Cerebellar nuclear complex (tissue), 1 donor: ENCODE measurements at regions not wholly inside any gene's neighbourhood (a gene's known extent, or its start where the extent isn't known, plus 50 kb on each side); places are given as distances from the start of the nearest gene placed in this dataset.
"Not testable (repeated sequence)": the region's sequence is repeated elsewhere in the genome, so short reads cannot be mapped to it uniquely, and the experiment has no call there.

Experiments
- DNase-seq, 2 experiments: peaks; one replicate each; lab custom pipeline; 2025; lab: John Stamatoyannopoulos, UW

DNA sequence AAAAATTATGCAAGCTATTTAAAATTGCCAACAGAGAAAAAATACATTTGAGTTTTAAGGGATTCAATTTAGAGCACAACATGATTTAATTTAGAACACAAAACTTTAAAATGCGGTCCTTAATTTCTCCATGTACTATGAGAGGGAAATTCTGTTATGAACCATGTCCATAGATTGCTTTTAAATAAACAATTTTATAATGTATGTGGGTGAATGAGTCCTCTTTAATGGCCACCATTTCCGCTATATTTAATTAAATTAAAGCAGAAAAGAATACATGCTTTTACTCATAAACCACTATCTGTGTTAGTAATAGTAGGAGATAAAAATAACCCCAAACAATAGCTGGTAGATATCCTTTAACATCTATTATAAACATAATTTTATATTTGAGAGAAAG lies 914.6 kb downstream of the LTN1 start:
- no peak for DNase-seq

DNA sequence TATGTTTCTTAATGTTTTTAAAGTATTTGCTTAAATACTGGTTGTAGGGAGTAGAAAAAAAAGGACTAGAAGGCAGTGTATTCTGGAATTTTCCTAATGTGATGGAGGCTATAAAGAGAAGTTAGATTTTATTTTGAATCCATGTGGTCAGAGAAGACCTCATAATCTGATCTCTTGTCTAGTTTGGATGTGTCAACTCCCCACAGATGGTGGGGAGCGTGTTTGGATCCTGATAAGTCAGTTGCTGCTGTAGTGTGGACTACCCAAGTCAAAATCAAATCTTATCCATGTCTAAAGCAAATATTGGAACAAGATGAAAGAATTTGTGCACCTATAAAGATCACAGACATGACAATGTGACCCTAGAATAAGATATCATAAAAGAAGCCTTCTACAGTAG lies 918.0 kb downstream of the LTN1 start:
- no peak for DNase-seq

DNA sequence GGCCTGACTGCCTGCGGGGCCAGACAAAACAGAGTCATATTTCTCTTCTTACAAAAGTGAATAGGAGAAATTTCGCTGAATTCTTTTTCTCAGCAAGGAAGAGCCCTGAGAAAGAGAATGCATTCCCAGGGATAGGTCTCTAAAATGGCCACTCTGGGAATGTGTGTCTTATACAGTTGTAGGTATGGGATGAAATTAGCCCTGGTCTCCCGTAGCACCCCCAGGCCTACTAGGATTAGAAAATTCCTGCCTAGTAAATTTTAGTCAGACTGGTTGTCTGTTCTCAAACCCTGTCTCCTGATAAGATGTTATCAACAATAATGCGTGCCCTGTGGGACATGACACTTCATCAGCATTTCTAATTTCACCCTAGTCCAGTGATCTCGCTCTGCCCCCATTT lies 920.1 kb downstream of the LTN1 start:
- no peak for DNase-seq

DNA sequence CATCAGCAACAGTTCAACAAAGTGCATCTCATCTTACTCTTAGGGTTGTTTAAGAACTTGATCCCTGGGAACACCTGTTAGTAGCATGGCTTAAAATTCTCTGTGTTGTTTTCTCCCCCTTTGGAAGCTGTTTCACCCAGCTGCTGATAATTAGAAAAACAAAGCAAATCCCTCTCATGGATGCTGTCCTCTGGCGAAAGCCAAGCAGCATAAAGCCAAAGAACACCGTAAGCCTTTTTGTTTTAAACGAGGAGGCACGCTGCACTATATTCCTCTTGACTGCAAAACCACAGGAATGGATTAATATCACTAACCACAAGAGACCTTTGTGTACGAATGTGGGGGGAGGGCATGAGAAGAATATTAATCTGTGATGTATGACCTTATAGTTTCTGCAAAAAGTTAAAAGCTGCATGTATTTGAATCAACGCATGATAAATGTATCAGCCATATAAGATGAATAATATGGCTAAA lies 923.2 kb downstream of the LTN1 start:
- DNase-seq = no peak

DNA sequence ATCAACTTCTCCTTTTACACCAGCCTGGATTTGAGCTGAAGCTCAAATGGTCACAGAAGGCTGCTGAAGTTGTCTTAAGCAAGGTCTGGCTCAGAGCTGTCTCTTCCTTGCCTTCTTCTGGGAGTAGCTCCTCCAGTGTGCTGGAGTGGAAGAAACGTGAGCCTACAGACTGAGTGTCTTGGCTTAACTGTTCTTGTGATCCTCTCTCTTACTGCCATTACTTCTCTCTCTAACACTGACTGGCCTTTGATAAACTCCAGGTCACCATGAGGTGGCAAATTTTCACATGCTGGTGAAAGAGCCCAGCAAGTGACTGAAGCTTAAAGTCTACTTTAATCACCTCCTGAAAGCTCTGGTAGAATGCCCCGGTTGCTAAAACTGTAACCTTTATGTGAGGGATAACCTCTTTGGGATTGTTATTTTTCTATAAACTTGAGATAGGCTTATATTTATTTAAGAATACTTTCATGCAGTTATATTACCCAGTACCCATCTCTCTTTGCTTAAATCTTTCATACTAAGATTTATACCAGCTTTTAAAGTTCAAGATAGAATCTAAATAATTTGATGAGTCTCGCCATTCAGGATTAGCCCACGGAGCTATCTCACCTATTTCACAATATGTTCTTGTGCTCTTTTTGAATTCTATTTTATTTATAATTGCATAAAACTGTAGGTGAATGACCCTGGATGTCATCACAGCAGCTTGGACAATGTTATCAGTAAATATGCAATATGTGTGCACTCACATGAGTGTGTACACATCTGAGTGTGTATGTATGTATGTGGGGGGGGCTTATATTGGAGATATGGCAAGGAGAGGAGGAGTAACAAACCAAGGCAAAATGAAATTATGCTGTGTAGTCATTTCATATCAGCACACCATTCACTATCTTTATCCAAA lies 924.0 kb downstream of the LTN1 start:
- no peak for DNase-seq

DNA sequence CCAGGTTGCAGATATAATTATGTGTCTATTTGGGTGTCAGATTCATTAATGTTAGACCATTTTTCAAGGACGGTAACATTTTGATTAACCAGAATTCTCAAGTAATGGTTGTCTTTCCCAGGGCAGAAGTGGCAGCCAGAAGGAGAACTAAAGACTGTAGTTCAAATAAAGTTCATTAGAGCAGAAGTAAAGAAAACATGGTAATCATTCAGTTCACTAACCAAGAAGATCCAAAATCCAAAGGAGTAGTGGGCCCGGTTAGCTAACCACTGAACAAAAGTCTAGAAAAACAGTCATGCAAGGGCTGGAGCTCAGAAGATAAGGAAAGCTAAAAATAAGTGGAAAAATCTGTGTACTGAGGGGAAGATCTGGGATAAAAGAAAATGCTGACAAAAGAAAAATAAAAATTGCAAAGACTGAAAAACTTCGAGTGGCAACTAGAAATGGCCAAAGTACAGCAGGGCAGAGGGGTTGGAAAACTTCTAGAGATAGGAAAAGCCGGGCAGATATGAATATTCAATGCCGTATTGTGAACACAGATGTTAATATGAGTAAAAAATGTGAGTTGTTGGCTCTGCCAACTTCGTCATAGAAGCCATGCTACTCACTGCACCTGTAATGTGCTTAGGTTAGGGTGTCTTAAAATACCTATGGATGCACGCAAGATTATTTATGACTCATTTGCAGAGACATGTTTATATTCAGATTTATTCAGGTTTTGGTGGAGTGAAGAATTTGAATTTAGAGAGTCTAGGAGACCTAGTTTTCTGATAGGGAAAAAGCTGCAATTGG lies 925.9 kb downstream of the LTN1 start:
- DNase-seq = no peak

DNA sequence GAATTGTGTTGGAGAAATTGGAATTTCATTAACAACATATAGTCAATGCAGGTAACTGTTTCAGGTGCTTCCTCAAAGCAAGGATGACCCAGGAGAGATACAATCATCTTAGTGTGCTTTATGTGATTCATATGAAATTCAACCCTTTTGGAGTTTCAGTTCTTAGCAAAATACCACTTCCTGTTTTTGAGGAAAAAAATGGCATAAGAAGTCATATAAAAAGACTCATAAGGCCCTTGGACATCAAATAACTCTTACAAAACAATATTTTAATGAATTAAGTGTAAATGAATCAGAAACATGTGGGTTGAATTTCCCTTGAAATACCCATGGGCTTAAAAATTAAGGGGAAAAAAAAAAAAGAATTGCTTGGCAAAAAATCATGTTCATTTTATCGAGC lies 926.6 kb downstream of the LTN1 start:
- DNase-seq = no peak

DNA sequence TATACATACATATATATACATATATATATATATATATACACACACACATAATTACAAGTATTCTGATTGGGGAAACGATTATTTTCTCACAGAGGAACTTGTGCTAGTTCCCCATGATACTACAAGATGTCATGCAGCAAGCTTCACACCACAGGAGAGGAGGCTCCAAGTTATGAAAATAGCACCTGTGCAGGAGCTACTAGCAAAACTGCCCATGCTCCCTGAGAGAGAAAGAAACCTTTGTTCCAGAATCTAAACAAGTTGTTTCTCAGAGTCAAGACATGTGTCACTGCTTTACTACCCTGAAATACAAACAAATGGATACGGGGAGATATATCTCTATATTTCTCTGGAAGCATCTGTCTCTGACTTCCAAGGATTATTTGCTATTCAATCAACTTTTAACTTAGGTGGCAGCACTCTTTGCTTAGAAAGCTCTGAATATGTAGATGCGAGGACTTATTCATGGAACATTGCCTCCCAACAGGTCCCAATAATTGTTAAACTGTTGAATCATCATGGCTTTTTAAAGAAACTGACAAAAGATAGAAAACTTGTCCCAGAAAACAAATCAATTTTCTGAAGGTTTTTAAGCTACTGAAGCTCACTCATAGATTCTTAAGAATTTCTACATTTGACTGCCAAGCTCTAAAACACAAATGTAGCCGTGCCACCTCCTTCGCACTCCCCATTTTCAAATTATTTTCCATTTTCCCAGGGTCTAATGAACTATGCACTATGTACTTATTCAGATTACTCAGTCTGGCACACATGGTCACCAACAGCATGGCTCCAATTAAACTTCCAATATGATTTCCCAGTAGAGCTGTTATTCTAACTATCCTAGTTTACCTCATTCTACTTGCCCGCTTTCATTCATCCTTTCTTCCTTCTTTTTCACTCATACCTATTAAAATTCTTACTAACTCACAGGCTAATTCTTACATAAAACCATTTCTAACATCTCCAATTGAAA lies 929.1 kb downstream of the LTN1 start:
- no peak for DNase-seq

DNA sequence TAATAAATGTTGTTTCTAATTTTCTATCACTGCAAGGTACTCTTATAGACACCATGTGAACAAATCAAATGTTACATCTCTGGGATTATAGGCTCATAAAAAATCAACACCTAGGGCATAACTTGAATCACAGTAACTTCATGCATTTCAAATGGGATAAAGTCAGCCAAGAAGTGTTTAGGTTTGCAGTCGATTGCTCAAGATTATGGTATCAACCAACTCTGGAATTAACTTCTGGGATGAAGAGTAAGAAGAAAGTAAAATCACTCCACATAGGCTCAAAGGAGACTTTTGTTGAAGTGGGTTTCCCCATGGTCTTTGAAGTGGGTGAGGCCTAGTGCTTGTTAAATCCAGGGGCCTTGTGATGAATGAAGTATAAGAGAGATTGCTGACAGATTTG lies 939.7 kb downstream of the LTN1 start:
- not testable (repeated sequence) for DNase-seq

DNA sequence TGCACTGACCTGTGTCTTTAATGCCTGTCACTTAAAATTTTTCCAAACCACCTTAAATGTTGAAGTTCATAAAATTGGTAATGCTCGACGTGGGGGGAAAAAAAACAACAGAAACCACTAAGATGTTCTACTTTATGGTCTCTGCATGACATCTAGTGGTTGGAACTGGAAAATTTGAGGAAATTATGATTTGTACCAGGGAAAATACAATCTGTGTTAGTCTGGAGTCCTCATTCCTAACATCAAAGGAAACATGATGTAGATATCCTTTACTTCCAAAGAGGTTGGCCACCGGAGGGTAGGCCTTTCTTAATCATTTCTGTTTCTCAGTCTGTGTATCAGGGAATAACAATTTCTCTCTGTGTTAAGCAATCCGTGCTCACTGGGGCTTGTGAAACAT lies 941.0 kb downstream of the LTN1 start:
- DNase-seq = not testable (repeated sequence)

DNA sequence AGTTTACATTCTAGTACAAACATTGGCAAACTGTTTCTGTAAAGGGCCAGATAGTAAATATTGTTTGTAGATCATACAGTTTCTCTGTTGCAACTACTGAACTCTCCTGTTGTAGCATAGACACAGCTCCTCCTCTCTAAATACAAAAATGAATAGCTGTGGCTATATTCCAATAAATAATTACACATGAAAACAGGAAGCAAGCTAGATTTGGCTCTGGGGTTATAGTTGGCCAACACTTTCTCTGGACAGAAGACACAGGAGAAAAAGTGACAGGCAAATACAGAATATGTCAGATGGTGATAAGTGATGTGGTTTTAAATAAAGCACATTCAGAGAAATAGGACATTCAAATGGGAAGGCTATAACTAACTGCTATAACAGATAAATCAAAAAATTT lies 957.0 kb downstream of the LTN1 start:
- not testable (repeated sequence) for DNase-seq

DNA sequence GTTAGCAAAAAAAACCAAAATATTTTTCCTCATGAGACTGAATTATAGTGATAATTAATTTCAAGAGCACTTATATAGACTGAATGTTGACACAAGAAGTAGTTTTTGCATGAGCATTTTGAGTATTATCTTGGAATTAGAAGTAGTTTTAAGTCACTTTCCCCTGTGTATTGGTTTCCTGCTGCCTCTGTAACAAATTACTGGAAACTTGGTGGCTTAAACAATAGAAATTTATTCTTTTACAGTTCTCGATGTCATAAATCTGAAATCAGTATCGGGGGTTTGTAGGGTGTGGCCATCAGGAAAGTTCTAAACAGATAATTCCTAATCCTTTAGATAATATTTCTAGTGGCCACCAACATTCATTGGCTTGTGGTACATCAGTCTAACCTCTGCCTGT lies 957.8 kb downstream of the LTN1 start:
- not testable (repeated sequence) for DNase-seq

DNA sequence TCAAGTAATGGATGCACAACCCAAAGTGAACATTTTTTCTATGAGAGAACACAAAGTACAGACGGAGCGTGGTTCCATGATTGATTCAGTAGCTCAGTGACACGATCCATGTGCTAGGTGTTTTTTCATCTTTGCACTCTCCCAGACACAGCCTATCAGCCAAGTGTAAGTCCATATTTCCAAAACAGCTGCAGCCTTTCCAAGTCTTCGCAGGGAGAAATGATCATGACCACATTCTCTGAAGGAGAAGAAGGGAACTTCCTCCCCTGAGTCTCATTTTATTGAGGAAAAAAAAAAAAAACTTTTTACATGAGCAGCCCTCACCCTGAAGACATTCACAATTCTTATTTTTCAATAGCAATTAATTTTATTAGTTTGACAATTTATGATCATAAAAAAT lies 958.3 kb downstream of the LTN1 start:
- not testable (repeated sequence) for DNase-seq

DNA sequence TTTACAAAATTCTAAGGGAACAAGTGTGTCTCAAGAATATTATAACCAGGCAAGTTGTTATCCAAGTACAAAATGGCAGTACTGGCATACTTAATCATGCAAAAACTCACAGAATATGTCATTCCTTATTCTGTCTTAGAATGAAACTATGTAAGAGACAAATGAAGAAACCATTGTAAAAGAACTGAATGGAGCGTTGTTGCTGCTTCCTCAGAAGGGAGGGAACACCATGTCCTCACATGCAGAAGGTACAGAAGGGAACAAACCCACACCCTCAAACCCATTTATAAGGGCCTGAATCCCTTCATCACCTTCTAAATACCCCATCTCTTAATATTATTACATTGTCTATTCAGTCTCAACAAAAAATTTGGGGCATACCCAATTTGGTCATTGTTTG lies 960.0 kb downstream of the LTN1 start:
- DNase-seq = not testable (repeated sequence)

DNA sequence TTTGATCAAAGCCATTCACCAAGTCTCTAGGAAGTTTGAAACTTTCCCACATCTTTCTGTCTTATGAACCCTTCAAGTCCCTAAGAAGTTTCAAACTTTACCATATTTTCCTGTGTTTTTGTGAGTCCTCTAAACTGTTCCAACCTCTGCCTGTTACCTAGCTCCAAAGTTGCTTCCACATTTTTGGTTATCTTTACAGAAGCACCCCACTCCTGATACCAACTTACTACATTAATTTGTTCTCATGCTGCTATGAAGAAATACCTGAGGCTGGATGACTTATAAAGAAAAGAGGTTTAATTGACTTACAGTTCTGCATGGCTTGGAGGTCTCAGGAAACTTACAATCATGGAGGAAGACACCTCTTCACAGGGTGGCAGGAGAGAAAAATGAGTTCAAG lies 961.6 kb downstream of the LTN1 start:
- DNase-seq = not testable (repeated sequence)

DNA sequence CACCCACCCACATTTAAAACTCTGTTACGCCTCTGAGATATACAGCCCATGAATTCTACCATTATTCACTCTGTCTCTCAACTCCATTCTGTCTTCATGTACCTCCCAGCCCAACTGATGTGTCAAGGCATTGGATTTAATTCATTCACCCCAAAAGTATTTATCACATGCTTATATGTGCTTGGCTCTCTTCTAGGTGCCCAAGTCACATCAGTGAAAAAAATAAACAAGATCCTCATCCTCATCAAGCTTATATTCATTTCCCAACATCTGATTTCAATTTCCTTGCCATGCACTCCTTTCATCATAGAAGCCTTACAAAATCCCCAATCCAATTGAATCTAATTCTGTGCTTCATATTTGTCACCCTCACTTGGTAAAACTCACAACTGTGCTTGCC lies 967.6 kb downstream of the LTN1 start:
- no peak for DNase-seq

DNA sequence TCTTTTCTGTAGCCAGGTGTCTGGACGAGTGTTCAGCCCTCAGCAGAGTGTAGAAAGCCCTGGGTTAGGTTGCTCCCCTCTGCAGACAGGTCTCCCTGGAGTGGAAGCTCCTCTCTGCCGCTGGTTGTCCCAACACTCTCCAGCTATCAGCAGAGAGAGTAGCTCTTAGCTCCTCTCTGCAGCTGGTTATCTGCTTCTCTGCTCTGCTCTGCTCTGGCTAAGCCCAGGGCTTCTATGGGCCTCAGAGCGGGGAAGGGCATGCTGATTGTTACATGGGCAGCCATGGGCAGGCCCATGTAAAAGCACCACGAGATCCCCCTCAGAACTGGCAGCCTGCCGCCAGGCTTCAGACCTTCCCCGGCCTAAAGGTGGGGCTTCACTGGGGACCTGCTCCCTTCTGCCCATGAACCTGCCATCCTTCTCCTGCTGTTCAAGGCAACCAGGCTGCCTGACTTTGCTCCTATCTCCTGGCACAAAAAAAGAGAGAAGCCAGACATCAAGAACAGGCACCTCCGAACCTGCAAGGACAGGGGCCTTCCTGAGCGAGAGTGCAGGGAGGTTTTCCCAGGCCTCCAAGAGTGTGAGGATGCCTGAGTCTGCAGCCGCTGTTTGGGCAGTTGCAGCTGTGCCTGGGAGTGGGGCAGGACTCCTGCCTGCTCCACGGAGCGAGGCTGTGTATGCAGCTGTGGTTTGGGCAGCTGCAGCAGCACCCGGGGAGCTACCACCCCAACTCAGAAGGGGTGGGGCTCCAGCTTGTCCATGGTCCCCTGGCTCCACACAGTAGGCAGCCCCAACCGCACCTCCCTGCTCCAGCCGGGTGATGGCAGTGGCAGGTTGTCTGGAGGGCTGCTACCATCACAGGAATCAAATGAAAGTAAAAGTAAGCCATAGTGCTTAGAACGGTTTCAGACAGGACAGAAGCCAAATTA lies 973.7 kb downstream of the LTN1 start:
- no peak for DNase-seq

DNA sequence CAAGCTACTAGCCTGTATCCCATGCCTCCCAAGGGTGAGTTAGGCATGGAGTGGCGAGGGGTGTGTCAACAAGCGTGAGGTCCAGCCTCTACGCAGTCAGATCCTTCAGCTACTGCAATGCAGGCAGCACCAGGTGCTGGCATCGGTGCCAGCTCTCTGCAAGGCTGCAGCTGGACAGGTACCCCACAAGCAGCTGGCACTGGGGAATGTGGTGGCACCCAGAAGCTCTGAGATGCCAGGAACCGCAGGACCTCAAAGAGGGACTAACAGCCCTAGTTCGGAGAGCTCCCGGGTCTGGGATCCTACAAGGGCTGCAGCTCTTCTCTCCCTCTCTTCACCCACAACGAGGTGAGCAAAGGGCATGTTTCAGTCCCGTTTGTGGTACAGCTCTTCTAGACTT lies 974.5 kb downstream of the LTN1 start:
- no peak for DNase-seq

DNA sequence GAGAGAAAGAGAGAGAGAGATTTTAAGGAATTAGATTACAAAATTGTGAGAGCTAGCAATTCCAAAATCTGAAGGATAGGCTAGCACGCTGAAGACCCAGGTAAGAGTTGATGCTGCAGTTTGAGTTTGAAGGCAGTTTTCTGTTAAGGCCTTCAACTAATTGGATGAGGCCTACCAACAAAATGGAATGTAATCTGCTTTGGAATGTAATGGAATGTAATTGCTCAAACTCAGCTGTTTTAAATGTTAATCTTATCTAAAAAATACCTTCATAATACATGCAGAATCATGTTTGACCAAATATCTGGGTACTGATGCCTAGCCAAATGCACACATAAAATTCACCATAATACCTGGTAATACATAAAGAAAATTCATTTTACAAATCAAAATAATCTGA lies 976.1 kb downstream of the LTN1 start:
- DNase-seq = no peak

DNA sequence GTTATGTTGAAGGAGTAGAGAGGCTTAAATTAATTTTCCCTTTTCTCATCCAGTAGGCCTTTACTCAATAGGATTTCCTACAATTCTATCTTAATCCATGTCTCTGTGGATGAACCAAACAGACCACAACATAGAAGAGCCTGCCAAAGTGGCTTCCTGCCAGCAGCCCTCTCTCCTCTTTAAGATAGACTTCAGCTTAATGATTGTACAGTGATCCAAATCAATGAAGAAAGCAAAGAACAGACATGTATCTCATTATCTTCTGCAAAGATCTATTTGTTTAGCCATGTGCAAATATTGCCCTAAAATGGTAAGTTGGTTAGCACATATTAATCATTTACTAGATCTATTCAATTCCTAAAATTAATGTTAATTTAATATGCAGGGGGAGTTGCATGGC lies 979.6 kb downstream of the LTN1 start:
- not testable (repeated sequence) for DNase-seq

DNA sequence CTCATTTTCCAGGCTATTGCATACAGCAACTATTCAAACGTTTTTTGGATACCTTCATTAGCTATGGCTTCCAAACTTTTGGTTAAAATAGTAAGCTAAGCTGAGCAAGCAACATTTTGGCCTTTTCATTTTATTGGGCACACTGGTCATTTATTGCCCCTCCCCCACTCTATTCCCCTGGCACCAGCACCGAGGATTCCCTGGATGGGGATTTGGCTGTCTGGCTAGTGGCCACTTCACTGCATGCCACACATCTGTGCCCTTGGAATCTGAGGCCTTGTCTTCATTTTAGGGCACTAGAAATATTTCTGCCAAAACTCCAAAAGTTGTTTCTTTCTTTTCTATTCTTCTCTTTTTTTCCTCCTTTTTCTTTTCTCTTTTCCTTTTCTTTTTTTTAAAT lies 980.7 kb downstream of the LTN1 start:
- DNase-seq = not testable (repeated sequence)
